GM19240 (cell line): ENCODE measurements at regions not wholly inside any gene's neighbourhood (a gene's known extent, or its start where the extent isn't known, plus 50 kb on each side); places are given as distances from the start of the nearest gene placed in this dataset.

Experiments used
- DNase-seq: peaks from one replicate; pipeline ENCODE4 v3.0.0; 2011; ENCODE audit warnings: low spot score; ENCODE audit not compliant: insufficient read length

DNA sequence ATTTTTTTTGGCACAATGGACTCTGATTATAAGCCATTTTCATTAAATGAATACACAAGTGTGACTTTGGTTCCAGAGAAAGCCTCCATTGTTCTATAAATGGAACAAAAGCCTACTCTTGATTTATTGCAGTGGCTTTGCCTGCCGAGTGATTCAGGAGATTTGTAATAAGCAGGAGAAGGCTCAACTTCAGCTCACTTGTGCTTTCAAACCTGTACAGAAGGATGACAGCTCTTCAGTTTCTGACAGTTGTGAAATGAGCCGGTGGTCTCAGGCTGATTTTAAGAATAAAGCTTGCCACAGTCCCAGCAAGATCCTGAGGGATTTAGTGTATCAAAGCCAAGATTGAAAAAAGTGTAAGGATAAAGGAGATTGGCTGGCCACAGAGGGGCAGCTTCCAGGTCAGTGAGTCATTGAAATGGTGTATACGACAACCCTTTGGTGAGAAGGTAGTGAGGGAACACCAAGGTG lies 438.8 kb upstream of the TGFBR2 start:
- DNase-seq, result no peak

DNA sequence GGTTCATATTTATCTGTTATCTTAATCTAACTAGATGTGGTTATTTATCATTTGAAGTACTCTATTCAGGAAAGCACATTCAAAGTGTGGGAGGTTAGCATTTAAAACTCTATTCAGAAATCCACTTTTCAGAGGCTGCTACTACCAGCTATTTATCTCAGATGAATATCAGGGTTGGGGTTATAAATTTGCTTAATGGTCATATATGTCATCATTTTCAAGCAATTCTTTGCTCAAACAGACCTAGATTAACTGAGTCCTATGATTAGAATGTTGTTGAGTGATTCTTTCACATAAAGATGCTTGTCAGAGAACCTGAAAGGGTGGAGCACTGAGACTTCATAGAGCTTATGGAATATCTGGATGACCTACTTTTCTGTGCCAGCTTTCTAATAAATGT lies 436.9 kb upstream of the TGFBR2 start:
- DNase-seq, result no peak

DNA sequence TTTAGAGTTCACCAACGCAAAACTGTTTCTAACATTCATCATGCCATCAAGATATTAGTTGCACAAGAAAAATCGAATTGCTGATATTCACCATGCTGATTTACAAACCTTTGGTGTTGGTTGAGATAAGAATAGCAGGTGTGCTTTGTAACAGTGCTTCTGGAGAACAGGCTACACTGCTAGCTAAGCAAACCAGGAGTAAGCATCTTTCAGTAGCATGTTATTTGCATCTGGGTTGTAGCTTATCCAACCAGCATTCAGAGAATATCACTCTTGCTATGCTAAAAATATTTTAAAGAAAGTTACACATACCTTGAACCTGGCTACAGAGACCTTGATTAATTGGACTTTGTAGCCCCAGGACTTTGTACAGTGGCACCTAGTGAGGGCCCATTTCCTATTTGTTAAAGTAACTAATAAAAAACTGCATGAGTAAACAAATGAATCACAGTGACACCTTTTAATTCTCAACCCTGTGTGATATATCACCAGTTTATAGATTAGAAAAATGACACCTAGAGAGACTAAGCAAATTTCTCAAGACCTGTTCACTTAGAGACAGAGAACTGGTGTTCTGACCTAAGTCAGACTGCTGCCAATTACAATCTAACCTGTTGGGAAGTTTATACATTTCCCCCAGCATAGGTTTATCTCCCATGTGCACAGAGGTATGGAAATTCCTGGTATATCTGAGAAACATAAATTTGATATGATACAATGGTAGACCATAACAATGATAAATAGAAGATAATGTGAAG lies 435.5 kb upstream of the TGFBR2 start:
- DNase-seq, result no peak

DNA sequence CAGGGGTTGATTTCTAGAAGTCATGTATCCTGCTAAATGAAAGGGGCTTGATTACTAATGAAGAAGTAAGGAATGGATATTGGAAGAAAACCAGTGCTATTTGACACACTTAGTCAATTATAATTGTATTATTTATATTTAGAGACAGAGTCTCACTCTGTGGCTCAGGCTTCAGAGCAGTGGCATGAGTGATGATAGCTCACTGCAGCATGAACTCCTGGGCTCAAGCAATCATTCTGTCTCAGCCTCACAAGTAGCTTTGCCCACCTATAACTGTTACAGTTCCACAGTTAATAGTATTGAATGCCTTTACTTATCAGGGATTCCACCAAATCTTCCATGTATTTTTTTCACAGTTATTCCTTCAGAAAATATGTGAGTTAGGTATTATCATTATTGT lies 432.0 kb upstream of the TGFBR2 start:
- DNase-seq, result no peak

DNA sequence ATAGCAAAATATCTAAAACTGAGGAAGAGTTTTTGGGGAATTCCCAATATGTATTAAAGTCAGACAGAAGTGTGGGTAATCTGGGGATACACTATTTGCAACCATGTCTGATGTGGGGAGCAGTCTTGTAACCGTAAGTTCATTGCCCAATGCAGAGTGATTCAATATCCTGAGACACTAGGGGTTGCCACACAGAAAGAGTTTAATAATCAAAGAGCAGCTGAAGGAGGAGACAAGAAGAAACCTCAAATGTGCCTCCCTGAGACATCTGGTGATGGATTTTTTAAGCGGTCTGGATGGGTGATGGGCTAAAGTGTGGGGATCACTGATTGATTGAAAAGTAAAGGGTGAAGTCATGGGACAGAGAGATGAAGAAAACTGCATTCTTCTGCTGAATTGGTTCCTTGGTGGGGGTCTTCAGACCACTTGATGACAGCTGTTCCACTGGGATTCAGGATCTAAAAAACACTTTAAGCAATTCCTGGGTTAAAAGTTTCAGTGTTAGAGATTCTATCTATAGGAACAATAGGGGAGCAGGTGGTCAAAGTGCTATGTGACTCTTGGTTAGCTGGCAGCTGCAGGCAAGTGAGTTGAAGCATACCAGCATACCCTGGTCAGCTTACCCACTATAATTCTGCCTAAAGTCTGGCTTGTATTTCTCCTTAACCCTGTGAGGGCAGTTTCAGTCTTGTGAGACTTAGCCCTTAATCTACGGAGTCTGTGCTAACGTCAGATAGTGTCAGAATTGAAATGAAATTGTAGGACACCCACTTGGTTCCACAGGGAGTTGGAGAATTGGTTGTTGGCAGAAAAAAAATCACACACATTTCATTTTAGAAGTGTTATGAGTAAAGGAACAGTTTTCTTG lies 425.9 kb upstream of the TGFBR2 start:
- DNase-seq, result no peak

GRCh38 chr3:30181178-30181465 lies 425.3 kb upstream of the TGFBR2 start:
- DNase-seq, result no peak

DNA sequence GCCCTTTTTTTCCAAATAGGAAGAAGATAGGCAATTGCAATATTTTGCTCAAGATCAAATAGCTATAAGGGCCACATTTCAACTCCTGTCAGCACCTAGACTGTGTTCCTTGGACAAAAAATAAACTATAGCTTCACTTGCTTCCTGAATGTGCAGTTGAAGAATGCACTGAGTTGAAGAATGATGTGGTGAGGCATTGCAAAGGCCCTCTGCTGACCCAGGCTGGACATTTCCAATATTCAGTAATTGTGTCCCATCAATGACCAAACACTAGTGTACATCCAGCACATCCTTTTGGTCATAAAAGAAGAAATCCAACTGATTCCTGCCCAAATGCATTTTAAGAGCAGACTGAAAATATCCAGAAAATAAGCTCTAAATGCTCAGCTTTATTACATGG lies 424.8 kb upstream of the TGFBR2 start:
- DNase-seq, result no peak

DNA sequence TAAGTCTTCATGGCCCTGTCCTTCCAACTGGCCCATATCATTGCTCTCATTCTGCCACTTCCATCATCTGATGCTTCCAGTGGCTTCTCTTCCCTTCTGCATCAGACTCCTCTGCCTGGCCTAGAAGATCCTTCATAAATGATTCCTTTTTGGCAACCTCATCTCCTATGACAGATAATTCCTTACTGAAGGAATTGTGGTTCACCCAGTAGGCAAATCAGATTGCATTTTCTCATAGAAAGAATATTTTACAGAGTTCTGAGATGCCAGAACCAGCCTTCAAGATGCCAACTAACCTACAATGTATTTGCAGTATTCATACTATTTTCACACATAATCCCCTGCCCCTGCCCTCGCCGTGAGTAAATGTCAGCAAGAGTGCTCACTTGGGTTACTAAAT lies 423.0 kb upstream of the TGFBR2 start:
- DNase-seq, result no peak

- no peak for DNase-seq
These were observed 422.1 kb upstream of the TGFBR2 start for GRCh38 chr3:30184091-30184810.

DNA sequence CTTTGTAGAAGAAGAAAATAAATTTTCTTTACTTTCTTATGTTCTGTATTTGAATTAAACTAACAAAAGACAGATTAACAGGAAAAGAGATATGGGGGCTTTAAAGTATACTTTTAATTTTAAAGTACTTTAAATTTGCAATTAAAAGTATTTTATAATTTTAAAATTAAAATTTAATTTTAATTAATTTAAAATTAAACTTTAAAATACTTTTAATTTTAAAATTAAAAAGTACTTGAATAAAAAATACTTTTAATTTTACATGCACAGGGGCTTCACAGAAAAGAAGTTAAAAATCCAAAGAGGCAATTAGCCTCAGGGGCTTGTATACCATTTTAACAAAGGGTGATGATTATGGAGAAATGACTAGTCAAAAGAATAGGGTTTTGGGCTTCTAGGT lies 420.5 kb upstream of the TGFBR2 start:
- DNase-seq, result no peak

DNA sequence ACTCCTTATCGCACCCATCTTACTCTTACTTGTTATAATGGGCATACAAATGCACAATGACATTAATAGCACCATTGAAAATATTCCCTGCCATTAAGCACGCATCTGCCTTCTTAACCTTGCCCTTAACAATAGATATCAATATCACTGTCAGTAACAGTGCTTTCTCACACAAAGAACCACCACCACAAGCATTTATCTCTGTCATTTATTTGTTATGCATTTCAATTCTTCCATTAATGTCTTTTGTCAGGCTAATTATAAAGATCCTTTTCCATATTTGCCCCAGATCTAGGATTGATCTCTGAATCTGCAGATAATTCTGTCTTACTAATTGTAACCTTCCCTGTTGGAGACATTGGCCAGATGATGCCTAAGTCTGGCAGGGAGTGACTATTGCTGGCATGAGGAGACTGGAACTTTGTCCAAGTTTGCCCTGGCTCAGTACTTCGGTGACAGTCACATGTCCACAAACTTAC lies 419.6 kb upstream of the TGFBR2 start:
- DNase-seq, result no peak

- DNase-seq, result no peak
These were observed 419.0 kb upstream of the TGFBR2 start for GRCh38 chr3:30187366-30187765.

DNA sequence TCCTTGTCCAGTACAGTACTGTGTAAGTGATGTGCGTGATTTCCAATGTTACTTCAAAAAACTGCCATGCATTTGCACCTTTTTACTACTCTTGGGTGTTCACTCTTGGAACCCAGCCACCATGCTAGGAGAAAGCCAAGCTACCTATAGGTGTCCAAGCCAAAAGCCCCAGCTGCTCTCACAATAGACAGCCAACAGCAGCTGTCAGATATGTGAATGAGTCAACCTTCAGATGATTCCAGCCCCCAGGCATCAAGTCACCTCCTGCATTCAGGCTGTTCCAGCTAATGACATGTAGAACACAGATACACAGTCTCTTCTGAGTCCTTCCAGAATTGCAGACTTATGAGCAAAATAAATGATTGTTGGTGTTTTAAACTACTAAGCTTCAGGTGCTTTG lies 417.7 kb upstream of the TGFBR2 start:
- no peak for DNase-seq

GRCh38 chr3:30189900-30190299 lies 416.5 kb upstream of the TGFBR2 start:
- DNase-seq, result no peak

- DNase-seq, result no peak
These were observed 412.8 kb upstream of the TGFBR2 start for GRCh38 chr3:30193625-30194044.

DNA sequence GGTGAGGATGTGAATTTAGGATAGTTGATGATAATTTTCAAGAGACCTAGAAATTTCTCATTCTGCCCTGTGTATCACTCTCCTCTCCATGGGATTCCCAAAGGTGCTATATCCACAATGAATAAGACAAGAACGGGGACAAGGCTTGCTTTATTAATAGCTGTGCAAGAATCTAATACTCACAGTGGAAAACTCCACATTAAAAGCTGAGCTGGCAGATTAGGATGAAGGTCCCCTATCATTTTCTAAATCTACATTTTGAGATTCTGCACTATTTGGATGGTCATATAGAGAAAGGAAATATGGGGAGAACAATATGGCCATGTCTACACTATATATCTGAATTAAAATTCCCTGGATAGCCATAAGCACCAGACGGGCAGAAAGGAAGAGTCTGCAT lies 411.0 kb upstream of the TGFBR2 start:
- no peak for DNase-seq

DNA sequence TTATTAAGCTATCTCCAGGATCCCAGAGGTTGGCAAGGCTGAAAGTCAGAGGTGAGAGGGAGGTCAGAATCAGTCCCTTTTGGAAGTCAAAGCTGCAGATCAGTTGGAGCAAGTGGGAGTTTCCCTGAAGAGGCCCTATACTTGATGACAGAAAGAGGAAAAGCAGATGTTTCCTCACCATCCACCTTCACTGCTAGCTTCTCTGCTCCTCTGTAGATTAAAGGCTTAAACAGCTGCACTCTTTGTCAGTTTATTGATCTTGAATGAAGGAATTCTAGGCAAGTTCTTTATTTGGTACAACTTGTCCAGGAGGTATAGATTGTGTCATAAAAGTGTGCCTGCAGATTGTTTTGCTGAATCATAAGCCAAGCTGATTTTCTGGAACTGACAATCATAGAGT lies 408.2 kb upstream of the TGFBR2 start:
- DNase-seq, result no peak

DNA sequence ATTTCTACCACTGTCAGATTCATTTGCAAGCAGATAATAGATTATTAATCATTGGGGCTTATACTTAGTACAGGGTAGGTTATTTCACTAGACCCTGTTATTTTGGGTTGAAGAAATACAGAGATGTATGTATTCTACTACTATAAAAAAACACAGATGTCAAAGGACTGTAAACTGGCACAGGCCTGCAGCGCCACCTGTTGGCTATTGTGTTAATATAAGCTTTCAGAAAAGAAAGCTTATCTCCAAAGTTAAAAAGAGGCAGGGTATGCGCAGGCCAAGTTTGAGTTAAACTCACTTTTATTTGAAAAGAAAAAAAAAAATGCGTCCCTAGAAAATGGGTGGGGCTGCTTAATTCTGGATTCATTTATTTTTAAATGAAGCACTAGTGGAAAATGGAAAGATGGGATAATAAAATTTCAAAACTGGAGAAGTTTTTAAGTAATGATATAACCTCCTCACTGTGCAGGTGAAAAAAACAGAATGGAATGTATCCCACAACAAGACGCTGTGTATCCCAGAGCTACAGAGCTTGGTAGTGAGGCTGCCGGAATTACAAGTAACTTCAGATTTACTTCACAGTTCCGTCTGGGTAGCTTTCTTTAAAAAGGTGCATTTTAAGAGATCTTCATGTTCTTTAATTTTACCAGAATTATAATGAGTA lies 407.2 kb upstream of the TGFBR2 start:
- DNase-seq, result no peak

- no peak for DNase-seq
These were observed 406.5 kb upstream of the TGFBR2 start for GRCh38 chr3:30199855-30200254.

DNA sequence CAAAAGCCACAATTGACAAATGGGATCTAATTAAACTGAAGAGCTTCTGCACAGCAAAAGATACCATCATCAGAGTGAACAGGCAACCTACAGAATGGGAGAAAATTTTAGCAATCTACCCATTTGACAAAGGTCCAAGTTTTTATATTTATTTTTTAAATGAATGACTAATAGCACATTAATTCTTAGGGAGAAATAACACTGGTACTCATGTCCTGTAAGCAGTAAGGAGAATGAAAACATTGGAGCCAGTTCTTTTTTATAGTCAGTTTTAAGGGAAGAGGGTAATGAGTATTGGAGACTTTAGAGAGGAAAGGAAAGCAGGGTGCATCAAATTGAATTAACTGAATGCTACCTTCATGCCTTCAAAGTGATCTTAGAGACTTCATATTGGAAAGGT lies 404.7 kb upstream of the TGFBR2 start:
- DNase-seq, result no peak

GRCh38 chr3:30203301-30203700 lies 403.1 kb upstream of the TGFBR2 start:
- DNase-seq, result no peak

DNA sequence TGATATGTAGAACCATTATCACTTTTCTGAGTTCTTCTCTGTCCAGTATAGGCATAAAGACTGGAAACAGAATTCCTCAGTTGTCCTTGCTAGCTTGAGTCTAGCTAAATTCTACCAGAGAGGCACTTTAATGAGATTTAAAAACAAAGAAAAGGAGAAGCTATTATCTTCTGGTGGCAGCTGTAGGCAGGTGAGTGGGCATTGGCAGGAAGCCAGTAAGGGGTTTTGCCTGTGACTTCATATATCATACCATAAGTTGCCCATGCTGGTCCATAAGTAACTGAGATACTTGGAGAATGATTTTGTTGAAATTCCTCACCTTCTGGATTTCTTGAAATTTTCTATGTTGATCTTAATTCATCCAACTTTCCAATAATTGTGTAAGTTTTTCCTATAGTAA lies 402.3 kb upstream of the TGFBR2 start:
- DNase-seq, result no peak
